ENCODE measurements at regions not wholly inside any gene's neighbourhood (a gene's known extent, or its start where the extent isn't known, plus 50 kb on each side); places are given as distances from the start of the nearest gene placed in this dataset.
"Not testable (repeated sequence)": the region's sequence is repeated elsewhere in the genome, so short reads cannot be mapped to it uniquely, and the experiment has no call there.

DNA sequence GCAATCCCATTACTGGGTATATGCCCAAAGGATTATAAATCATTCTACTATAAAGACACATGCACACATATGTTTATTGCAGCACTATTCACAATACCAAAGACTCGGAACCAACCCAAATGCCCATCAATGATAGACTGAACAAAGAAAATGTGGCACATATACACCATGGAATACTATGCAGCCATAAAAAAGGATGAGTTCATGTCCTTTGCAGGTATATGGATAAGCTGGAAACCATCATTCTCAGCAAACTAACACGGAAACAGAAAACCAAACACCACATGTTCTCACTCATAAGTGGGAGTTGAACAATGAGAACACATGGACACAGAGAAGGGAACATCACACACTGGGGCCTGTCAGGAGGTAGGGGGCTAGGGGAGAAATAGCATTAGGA lies 235.7 kb downstream of the PTN start:
- DNase-seq: not testable (repeated sequence)

DNA sequence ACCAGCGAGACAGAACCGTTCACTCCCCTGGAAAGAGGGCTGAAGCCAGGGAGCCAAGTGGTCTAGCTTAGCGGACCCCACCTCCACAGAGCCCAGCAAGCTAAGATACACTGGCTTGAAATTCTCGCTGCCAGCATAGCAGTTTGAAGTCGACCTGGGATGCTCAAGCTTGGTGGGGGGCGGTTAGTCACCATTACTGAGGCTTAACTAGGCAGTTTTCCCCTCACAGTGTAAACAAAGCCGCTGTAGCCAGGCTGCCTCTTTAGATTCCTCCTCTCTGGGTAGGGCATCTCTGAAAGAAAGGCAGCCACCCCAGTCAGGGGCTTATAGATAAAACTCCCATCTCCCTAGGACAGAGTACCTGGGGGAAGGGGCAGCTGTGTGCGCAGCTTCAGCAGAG lies 235.1 kb downstream of the CHRM2 start:
- DNase-seq: not testable (repeated sequence)

DNA sequence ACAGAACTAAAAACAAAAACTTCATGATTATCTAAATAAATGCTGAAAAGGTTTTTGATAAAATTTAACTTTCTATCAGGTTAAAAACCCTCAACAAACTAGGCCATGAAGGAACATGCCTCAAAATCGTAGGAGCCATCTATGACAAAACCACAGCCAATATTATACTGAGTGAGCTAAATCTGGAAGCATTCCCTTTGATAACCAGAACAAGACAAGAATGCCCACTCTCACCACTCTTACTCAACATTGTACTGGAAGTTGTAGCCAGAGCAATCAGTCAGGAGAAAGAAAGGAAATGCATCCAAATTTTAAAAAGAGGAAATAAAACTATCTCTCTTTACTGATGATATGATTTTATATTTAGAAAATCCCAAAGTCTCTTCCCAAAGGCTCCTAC lies 228.7 kb downstream of the CHRM2 start:
- no peak for DNase-seq

DNA sequence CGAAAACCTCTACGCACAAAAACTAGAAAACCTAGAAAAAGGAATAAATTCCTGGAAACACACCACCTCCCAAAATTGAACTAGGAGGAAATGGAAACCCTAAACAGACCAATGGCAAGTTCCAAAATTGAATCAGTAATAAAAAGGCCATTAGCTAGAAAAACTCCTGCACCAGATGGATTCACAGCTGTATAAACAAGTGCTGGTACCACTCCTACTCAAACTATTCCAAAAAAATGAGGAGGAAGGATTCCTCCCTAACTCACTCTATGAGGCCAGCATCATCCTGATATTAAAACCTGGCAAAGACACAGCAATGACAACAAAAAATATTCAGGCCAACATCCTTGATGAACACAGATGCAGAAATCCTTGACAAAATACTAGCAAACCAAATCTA lies 228.2 kb downstream of the CHRM2 start:
- DNase-seq: no peak

DNA sequence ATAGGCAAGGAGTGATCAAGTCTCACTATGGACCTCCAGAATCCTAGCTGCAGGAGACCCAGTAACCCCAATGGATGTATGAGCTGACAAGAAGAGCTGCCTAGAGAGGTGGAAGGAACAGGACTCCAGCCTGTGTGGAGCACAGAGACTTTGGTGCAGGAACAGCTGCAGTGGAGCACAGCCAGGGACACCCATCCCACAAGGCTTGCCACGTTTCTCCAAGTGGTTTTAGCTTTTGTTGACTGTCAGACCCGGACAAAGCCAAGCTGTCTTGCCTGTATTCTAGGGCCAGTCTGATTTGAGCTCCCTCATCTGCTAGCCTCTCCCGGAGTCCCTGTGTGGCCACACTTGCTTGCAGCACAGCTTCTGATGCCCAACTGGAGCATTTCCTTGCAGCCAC lies 224.7 kb downstream of the CHRM2 start:
- DNase-seq: no peak

DNA sequence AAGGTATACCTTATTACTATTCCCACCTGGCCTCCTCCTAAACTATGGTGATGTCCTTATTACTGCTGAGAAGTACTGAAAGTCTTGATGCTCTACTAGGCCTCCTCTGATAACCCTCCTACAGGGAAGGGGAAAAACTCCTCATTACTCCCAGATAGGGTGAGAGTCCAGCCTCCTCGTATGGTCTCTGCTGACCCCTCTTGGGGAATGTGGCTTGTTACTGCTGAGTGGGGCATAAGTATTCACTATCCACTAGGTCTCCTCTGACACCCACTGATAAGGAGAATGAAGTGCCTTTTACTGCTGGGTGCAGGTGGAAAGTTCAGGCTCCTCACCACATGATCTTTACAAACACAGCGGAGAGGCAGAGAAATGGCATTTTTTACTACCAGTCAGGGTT lies 222.9 kb downstream of the CHRM2 start:
- no peak for DNase-seq

DNA sequence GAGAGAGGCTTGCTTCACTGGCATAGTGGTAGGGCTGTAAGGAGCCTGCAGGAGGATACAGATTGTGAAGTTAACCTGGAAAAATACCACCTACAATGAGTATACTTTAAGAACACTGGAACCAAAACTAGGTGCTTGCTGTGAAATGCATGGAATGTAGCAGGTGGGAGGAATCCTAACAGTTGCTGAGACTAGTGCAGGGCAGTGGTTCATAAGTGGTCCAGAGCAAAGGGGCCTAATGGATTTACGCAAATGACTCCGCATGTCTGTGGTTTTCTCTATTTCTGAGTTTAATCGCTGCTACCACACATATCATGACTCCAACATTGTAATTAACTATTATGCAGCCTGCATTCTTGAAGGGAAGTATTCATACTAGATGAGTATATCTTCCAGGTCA lies 218.4 kb downstream of the CHRM2 start:
- DNase-seq: no peak

DNA sequence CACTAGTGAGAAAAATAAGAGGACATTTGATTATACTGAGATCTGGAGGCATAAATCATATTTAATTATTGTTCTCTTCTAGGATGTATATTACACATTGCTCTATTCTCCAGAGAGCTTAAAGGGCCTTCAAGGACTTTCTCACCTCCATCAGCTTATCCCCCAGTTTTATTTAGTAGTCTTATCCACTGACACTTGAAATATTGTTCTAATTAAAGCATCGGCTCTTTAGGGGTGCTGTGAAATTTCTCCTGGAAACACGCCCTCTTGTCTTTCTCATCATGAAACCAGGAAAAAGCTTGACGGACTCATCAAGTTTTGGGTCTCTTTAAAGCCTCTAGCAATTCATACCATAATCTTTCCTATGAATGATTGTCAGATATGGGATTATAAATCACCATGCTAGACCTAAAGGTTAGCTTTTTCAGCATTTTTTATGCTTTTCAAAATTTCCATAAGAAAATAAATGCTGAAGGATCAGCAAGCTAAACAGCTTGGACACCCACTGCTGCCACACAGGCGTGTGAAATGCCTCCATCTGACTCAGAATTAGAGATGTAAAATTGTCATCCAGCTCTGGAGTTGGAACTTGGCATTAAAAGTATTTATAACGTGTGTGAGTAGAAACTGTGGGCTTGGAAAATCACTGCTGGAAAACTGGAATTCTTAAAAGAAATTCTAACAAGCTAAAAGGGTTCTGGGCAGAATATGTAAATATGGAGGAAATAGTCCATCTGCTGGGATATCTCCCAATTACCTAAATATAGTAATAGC lies 216.3 kb downstream of the CHRM2 start:
- no peak for DNase-seq

DNA sequence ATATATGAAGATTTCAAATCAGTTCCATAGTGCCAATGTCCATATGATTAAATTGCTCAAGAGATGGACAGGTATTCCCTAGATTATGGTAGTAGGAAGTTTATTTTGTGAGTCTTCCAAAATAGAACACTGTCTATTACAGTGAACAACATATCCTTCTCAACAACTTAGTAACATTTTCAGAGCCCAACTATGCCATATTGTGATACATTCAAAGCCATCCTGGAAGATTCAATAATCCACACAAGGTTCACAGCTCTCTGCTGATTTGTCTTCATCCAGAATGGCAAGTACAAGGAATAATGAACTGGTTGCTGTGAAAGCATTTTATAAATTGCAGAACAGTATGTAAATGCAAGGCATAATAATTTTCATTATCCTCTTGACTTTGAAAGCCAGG lies 213.9 kb downstream of the CHRM2 start:
- no peak for DNase-seq

DNA sequence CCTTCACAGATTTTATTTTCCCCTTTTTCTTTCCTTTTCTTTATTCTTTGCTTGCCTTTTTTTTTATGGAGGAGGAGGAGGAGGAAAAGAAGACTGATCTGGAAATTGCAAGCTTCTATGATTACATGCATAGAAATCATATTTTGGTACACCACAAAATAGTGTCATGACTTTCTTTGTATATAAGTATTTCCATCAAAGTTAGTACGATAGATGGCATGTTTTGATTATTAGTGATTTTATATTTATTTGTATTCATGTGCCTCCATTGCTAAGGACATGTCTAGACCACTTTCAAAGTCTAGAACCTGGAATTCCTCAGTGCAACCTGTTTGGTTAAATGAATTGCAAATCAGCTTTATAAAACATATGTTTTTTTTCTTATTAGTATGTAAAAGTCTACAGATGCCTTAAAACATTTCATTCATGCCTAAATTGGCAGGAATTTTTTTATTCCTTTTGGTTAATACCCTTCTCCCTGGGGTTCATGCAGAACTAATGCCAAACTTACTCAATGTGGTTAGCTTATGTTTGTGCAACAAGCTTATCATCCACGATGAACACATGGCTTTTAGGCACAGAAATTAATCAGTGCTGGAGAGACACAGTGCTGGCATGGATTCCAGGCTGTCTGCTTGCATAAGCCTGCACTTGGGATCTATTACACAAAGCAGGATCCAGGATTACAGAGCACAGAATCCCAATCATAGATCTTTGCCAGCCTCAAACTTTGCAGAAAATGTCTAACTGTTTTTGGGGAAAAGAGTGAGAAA lies 213.1 kb downstream of the CHRM2 start:
- DNase-seq: no peak

DNA sequence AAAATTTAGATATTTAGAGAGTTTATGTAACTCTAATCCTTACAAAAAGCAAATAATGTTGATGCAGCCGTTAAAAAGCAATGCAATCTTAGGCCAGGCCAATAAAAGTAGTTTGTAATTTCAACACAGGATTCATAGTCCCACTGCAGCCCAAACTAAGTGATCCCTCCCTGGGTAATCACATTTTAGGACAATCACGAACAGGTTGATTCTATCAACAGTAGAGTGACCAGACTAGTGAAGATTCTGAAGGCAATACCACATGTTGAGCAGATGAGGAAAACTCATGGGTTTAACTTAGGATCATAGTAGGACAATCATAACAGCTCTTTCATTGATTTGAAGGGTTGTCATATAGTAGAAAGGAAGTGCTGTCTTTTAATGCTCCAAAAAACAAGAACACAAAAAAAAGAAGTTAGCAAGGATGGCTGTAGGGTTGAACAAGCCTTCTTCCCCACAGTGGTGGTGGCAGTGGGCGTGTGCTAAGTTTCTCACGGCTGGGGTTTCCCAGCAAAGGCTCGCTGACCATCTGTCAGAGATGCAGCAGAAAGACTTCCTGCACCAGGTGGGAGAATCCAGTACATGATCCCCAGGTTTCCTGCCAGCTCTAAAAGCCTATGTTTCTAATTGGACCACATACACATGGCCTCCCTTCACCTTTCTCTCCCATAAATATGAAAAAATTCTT lies 212.2 kb downstream of the CHRM2 start:
- no peak for DNase-seq

DNA sequence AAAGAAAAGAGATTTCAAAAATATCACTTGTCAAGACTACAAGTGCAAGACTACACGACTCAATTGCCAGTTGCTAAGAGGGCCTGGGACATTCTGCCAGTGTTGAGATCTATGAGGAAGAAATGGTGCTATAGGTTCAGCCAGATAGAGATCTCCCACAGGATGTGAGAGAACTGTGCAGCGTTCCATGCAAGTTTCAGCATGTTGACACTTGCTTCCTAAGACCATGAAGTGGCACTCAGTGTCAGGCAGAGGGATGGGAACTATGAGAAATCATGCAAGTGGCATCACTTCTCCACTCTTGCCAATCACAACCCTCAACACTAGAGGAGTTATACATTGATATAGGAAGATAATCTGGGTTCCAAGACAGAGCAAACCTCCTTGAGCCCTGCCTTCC lies 210.3 kb downstream of the CHRM2 start:
- DNase-seq: no peak

DNA sequence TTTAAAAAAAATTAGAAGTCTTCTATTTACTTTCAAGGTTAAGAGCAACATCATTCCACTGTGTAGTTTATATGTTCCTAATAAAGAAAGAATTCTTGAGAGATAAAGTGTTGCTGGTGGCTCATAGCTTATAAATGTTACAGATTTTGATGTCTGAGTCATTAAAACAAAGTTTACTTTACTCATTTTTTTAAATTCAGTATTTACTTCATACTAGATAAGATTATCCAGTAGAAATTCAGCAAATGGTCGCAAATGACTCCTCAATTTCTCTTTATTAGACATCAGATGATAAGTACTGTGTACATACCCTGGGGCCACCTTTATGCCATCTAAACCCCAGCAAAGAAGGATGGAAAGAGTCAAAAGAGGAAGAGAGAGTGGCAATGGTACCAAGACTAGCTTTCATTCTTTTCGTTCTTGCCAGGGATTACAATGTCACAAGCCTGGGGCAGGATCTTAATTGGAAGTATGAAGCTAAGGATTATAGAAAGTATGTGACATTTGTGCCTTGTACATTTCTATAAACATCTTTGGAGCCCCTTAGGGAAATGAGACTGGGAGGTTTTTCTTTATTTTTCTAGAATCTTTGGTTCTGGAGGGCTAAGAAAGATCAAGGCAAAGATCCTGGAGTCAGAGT lies 206.1 kb downstream of the CHRM2 start:
- no peak for DNase-seq

DNA sequence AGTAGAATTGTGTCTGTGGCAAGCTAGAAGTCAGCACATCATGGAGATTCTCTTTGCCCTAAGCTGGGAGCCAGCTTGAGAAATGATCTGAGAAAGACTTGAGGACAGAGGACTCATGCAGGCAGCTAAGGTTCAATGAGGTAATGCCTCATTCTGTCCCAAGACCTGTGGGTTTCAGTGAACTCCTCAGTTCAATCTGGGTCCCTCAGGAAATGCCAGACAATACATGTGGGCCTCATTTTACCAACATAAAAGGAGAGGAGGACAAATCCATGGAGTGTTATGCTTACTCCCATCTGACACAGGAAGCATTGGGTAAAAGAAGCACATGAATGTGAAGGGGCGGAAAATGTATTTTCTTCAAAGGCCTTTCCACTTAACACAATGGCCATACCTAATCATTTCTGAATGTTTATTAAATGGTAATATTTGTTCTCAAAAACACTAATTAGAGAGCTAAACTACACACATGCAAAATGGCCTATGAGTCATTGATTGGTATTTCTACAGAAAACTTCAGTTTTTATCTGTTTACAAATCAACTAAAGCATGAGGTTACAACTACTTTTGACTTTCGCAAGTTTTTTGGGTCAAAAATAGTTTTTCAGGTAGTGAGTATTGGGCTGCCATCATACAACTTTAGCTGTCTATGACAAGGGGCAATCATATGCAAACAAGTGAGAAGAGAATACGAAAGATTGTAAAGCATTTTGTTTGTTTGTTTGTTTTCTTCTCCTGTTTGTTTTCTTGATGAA lies 205.3 kb downstream of the CHRM2 start:
- DNase-seq: no peak
